GM12878 (cell line): ENCODE measurements at regions not wholly inside any gene's neighbourhood (a gene's known extent, or its start where the extent isn't known, plus 50 kb on each side); places are given as distances from the start of the nearest gene placed in this dataset.

ENCODE experiments used
- ATAC-seq: fragments of 200-7000 bp; cut with Tn5 transposase; 3 replicates; pipeline ENCODE4 v1.9.1; 2020; ENCODE audit warnings: mild to moderate bottlenecking, moderate library complexity
- BruUV-seq: library from RNA; stranded (reverse); fragments of 400-500 nt; replicated peaks from 2 replicates; lab custom pipeline; 2021; lab: Mats Ljungman, UMichigan
- CTCF ChIA-PET: fragments of 300-600 bp; sonication (Branson Sonifier 250); formaldehyde crosslinking; extraction: SDS; loops from one replicate; lab custom pipeline; 2021; ENCODE audit warnings: inconsistent platforms; lab: Yijun Ruan, JAX
- POLR2A ChIA-PET: fragments of 350-600 bp; formaldehyde crosslinking; extraction: SDS; loops from one replicate; lab custom pipeline; 2021; ENCODE audit warnings: inconsistent platforms; lab: Charles Lee
- RAD21 ChIA-PET: fragments of 300-600 bp; sonication (Branson Sonifier 250); formaldehyde crosslinking; loops from one replicate; lab custom pipeline; 2023; ENCODE audit warnings: antibody characterized with exemption; ENCODE audit not compliant: unreplicated experiment; lab: Charles Lee
- SMC1A ChIA-PET: fragments of 300-600 bp; sonication (Branson Sonifier 250); formaldehyde crosslinking; loops from one replicate; lab custom pipeline; 2023; ENCODE audit not compliant: unreplicated experiment, uncharacterized antibody; lab: Charles Lee
- DNase-seq: peaks from one replicate; pipeline ENCODE4 v3.0.0-alpha.2; 2011; ENCODE audit warnings: low read depth, low spot score
- FAIRE-seq: peaks from 3 replicates; lab custom pipeline; 2011; peaks lifted over from hg19 to GRCh38; lab: Jason Lieb, UNC
- H2AFZ ChIP-seq: 2 replicates; pipeline ENCODE4 v1.6.0; 2011; ENCODE audit warnings: low read depth, low read length, control low read depth; ENCODE audit not compliant: control insufficient read depth
- H3K27ac ChIP-seq: 2 replicates; pipeline ENCODE4 v1.5.1; 2011; ENCODE audit warnings: control low read depth; ENCODE audit not compliant: control insufficient read depth, insufficient read depth
- H3K27me3 ChIP-seq, 2 experiments: replicated peaks in 1 of 2; 2 replicates each; pipeline versions ENCODE4 v1.6.0 to v1.6.1; 2011; ENCODE audit warnings: low read length in 1 of 2; ENCODE audit not compliant: control insufficient read depth in 2 of 2, insufficient read depth in 2 of 2
- H3K36me3 ChIP-seq, 2 experiments: 2 replicates each; pipeline ENCODE4 v1.5.1; 2011; ENCODE audit warnings: low read length in 1 of 2; ENCODE audit not compliant: control insufficient read depth in 2 of 2, insufficient read depth in 2 of 2
- H3K4me1 ChIP-seq: 2 replicates; pipeline ENCODE4 v1.6.1; 2011; ENCODE audit warnings: mild to moderate bottlenecking, low read length, moderate library complexity, mixed read lengths; ENCODE audit not compliant: control insufficient read depth, insufficient read depth
- H3K4me2 ChIP-seq: 2 replicates; pipeline ENCODE4 v1.6.0; 2011; ENCODE audit warnings: control low read depth; ENCODE audit not compliant: control insufficient read depth, insufficient read depth
- H3K4me3 ChIP-seq: fragments of 200-600 bp; sonication (generic); 2 replicates; pipeline ENCODE4 v1.5.1; 2016
- H3K79me2 ChIP-seq: 2 replicates; pipeline ENCODE4 v1.6.0; 2011; ENCODE audit warnings: low read length; ENCODE audit not compliant: control insufficient read depth, insufficient read depth
- H3K9ac ChIP-seq: 2 replicates; pipeline ENCODE4 v1.8.0; 2011; ENCODE audit warnings: low read length, control low read depth, mixed read lengths; ENCODE audit not compliant: control insufficient read depth, insufficient read depth
- H3K9me3 ChIP-seq: replicated peaks from 3 replicates; pipeline ENCODE4 v1.5.1; 2011; ENCODE audit warnings: mild to moderate bottlenecking, low read length; ENCODE audit not compliant: control insufficient read depth, insufficient read depth
- H4K20me1 ChIP-seq: 2 replicates; pipeline ENCODE4 v1.6.0; 2011; ENCODE audit not compliant: control insufficient read depth, insufficient read depth
- BCL3 ChIP-seq: IDR thresholded peaks from 2 replicates; pipeline ENCODE4 v1.6.1; 2011; ENCODE audit warnings: borderline replicate concordance, low read depth, mild to moderate bottlenecking, moderate library complexity, low read length; ENCODE audit not compliant: insufficient read depth, poor library complexity, severe bottlenecking
- FOXK2 ChIP-seq: fragments of 450-650 bp; IDR thresholded peaks from 2 replicates; pipeline ENCODE4 v1.6.1; 2017; ENCODE audit warnings: mild to moderate bottlenecking, moderate library complexity
- HDAC2 ChIP-seq: fragments of 200-600 bp; sonication (generic); IDR thresholded peaks from 2 replicates; pipeline ENCODE4 v1.6.1; 2017
- HDGF ChIP-seq: fragments of 450-650 bp; IDR thresholded peaks from 2 replicates; pipeline ENCODE4 v1.6.1; 2016; ENCODE audit warnings: antibody characterized with exemption
- KAT2A ChIP-seq: conservative IDR thresholded peaks from 2 replicates; pipeline ENCODE4 v1.6.1; 2011; ENCODE audit warnings: low read depth, low read length; ENCODE audit not compliant: control insufficient read depth
- KLF5 ChIP-seq: fragments of 450-650 bp; IDR thresholded peaks from 2 replicates; pipeline ENCODE4 v1.6.1; 2014; ENCODE audit warnings: mild to moderate bottlenecking; ENCODE audit not compliant: partially characterized antibody
- MTA3 ChIP-seq: IDR thresholded peaks from 2 replicates; pipeline ENCODE4 v1.6.1; 2012; ENCODE audit warnings: low read length, inconsistent platforms, borderline replicate concordance
- POLR2A ChIP-seq: IDR thresholded peaks from 2 replicates; pipeline ENCODE4 v1.6.1; 2011; ENCODE audit warnings: low read depth, mild to moderate bottlenecking, low read length
- POU2F2 ChIP-seq: IDR thresholded peaks from 3 replicates; pipeline ENCODE4 v1.6.1; 2011; ENCODE audit warnings: low read depth, mild to moderate bottlenecking, low read length, borderline replicate concordance
- TBL1XR1 ChIP-seq: IDR thresholded peaks from 2 replicates; pipeline ENCODE4 v1.6.1; 2012; ENCODE audit warnings: low read depth, low read length, improper control_type of control experiment
- ZBTB40 ChIP-seq: fragments of 450-650 bp; IDR thresholded peaks from 2 replicates; pipeline ENCODE4 v1.6.1; 2016; ENCODE audit warnings: mild to moderate bottlenecking, moderate library complexity, borderline replicate concordance
- ZZZ3 ChIP-seq: IDR thresholded peaks from 2 replicates; pipeline ENCODE4 v1.6.1; 2011; ENCODE audit warnings: low read depth; ENCODE audit not compliant: control insufficient read depth, insufficient read length
- WGBS: methylation state at CpG from one replicate; pipeline ENCODE4 v1.1.6; 2016; ENCODE audit warnings: low lambda C conversion rate; ENCODE audit not compliant: insufficient replicate concordance, insufficient coverage; ENCODE audit errors: missing lambda C conversion rate; 5-methylcytosine and 5-hydroxymethylcytosine counted together
- in situ Hi-C: fragments of 300-500 bp; cut with MboI; formaldehyde crosslinking; loops from 9 replicates; pipeline ENCODE4 v1.14.3; 2018; ENCODE audit warnings: mixed read lengths
- intact Hi-C: fragments of 100-400 bp; cut with micrococcal nuclease; formaldehyde crosslinking; loops from one replicate; pipeline ENCODE4 v1.14.2; 2022; ENCODE audit not compliant: unreplicated experiment
- TF ChIP-seq, protein P1 (sequence below): fragments of 450-650 bp; formaldehyde crosslinking; IDR thresholded peaks from 2 replicates; pipeline ENCODE4 v1.4.0; 2022; ENCODE audit warnings: mild to moderate bottlenecking, moderate library complexity

DNA sequence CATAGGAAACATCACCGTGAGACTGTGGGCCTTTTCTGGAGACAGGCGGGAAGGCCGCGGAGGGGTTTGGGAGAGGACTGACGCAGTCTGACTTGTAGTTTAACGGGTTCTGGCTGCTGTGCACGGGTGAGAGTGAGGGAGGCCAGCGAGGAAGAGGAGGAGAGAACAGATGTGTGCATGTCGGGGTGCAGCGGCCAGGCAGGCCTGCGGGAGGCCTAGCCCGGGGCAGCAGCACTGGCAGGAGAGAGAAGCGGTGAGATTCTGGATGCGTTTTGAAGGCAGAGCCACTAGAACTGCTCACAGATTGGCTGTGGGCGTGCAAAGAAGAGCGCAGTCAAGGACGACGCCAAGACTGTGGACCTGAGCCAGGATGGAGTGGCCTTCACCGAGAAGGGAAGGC is 53.9 kb downstream of the PTGR3 start:
- TF ChIP-seq ZZZ3 (no peak), BCL3 (no peak), FOXK2 (no peak), POU2F2 (no peak), HDAC2 (no peak), MTA3 (no peak), POLR2A (no peak), ZBTB40 (no peak), HDGF (no peak), KAT2A (no peak), KLF5 (no peak), TBL1XR1 (no peak)
- TF ChIP-seq, protein P1, sequence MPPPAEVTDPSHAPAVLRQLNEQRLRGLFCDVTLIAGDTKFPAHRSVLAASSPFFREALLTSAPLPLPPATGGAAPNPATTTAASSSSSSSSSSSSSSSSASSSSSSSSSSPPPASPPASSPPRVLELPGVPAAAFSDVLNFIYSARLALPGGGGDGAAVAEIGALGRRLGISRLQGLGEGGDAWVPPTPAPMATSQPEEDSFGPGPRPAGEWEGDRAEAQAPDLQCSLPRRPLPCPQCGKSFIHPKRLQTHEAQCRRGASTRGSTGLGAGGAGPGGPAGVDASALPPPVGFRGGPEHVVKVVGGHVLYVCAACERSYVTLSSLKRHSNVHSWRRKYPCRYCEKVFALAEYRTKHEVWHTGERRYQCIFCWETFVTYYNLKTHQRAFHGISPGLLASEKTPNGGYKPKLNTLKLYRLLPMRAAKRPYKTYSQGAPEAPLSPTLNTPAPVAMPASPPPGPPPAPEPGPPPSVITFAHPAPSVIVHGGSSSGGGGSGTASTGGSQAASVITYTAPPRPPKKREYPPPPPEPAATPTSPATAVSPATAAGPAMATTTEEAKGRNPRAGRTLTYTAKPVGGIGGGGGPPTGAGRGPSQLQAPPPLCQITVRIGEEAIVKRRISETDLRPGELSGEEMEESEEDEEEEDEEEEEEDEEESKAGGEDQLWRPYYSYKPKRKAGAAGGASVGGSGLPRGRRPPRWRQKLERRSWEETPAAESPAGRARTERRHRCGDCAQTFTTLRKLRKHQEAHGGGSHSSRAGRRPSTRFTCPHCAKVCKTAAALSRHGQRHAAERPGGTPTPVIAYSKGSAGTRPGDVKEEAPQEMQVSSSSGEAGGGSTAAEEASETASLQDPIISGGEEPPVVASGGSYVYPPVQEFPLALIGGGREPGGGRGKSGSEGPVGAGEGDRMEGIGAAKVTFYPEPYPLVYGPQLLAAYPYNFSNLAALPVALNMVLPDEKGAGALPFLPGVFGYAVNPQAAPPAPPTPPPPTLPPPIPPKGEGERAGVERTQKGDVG: no peak
- H4K20me1 ChIP-seq: no peaks in the 10 kb centered on the region
- H2AFZ ChIP-seq: no peak overlapping the region
- ChIA-PET RAD21 (no interaction called here), CTCF (no interaction called here), SMC1A (no interaction called here), POLR2A (no interaction called here)
- FAIRE-seq: no peak
- no peak overlapping the region for H3K4me2 ChIP-seq
- no peak overlapping the region for H3K9ac ChIP-seq
- H3K4me1 ChIP-seq: no peaks in the 10 kb centered on the region
- H3K9me3 ChIP-seq: no peaks in the 10 kb centered on the region
- H3K36me3 ChIP-seq: no peaks in the 10 kb centered on the region
- no peak overlapping the region for H3K27ac ChIP-seq
- H3K79me2 ChIP-seq: no peaks in the 10 kb centered on the region
- no peak for ATAC-seq
- BruUV-seq: no TSS peak
- in situ Hi-C loops (no loop called here), intact Hi-C loops (no loop called here)
- no peak for DNase-seq
- 70% methylated on average over 18 of the region's 19 CpGs for WGBS
- no peaks in the 10 kb centered on the region; a peak in 2 of 4 replicates for H3K27me3 ChIP-seq
- no peak overlapping the region for H3K4me3 ChIP-seq
